Ishikawa (cell line): ENCODE measurements at regions not wholly inside any gene's neighbourhood (a gene's known extent, or its start where the extent isn't known, plus 50 kb on each side); places are given as distances from the start of the nearest gene placed in this dataset.

Experiments used
- CEBPB ChIP-seq: IDR thresholded peaks from 2 replicates; pipeline ENCODE4 v1.6.1; 2012
- CREB1 ChIP-seq: IDR thresholded peaks from 2 replicates; pipeline ENCODE4 v1.6.1; 2012; ENCODE audit warnings: low read depth
- EGR1 ChIP-seq: IDR thresholded peaks from 2 replicates; pipeline ENCODE4 v1.6.1; 2012
- EP300 ChIP-seq: IDR thresholded peaks from 2 replicates; pipeline ENCODE4 v1.6.1; 2012; ENCODE audit warnings: borderline replicate concordance
- FOXM1 ChIP-seq: IDR thresholded peaks from 2 replicates; pipeline ENCODE4 v1.6.1; 2012; ENCODE audit warnings: low read depth, borderline replicate concordance
- NFIC ChIP-seq: IDR thresholded peaks from 2 replicates; pipeline ENCODE4 v1.6.1; 2012
- RAD21 ChIP-seq: IDR thresholded peaks from 2 replicates; pipeline ENCODE4 v1.6.1; 2012; ENCODE audit warnings: low read depth
- TAF1 ChIP-seq: IDR thresholded peaks from 2 replicates; pipeline ENCODE4 v1.6.1; 2012; ENCODE audit warnings: low read depth, mild to moderate bottlenecking
- TCF12 ChIP-seq: IDR thresholded peaks from 2 replicates; pipeline ENCODE4 v1.6.1; 2012; ENCODE audit warnings: low read depth
- TEAD4 ChIP-seq: IDR thresholded peaks from 2 replicates; pipeline ENCODE4 v1.6.1; 2012
- YY1 ChIP-seq: IDR thresholded peaks from 2 replicates; pipeline ENCODE4 v1.6.1; 2012; ENCODE audit warnings: low read depth
- ZBTB7A ChIP-seq: IDR thresholded peaks from 2 replicates; pipeline ENCODE4 v1.6.1; 2012; ENCODE audit warnings: low read depth
- TF ChIP-seq, protein P1 (sequence below): IDR thresholded peaks from 2 replicates; pipeline ENCODE4 v1.6.1; 2012; ENCODE audit warnings: low read depth, mild to moderate bottlenecking
- TF ChIP-seq, protein P2 (sequence below): IDR thresholded peaks from 2 replicates; pipeline ENCODE4 v1.6.1; 2012
- TF ChIP-seq, protein P3 (sequence below): IDR thresholded peaks from 2 replicates; pipeline ENCODE4 v1.6.1; 2012

DNA sequence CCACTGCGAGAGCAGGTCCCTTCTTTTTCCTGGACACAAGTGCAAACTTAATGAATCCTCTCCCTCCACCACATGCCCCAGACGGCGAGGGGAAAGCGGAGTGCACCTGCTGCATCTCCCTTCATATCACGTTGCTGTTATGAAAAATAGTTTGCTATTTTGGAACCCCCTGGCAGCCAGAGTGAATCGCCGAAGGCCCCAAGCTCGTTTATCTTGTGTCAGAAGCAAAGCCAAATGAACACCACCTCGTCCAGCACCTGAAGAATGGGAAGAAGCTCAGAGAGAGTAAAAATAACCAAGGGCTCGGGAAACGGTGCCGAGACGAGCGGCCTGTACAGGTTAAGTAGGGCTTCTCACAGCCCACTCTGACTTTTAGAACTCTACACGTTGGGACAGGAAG is 394.6 kb upstream of the RORA start:
- TF ChIP-seq, protein P1, sequence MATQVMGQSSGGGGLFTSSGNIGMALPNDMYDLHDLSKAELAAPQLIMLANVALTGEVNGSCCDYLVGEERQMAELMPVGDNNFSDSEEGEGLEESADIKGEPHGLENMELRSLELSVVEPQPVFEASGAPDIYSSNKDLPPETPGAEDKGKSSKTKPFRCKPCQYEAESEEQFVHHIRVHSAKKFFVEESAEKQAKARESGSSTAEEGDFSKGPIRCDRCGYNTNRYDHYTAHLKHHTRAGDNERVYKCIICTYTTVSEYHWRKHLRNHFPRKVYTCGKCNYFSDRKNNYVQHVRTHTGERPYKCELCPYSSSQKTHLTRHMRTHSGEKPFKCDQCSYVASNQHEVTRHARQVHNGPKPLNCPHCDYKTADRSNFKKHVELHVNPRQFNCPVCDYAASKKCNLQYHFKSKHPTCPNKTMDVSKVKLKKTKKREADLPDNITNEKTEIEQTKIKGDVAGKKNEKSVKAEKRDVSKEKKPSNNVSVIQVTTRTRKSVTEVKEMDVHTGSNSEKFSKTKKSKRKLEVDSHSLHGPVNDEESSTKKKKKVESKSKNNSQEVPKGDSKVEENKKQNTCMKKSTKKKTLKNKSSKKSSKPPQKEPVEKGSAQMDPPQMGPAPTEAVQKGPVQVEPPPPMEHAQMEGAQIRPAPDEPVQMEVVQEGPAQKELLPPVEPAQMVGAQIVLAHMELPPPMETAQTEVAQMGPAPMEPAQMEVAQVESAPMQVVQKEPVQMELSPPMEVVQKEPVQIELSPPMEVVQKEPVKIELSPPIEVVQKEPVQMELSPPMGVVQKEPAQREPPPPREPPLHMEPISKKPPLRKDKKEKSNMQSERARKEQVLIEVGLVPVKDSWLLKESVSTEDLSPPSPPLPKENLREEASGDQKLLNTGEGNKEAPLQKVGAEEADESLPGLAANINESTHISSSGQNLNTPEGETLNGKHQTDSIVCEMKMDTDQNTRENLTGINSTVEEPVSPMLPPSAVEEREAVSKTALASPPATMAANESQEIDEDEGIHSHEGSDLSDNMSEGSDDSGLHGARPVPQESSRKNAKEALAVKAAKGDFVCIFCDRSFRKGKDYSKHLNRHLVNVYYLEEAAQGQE: no peak

DNA sequence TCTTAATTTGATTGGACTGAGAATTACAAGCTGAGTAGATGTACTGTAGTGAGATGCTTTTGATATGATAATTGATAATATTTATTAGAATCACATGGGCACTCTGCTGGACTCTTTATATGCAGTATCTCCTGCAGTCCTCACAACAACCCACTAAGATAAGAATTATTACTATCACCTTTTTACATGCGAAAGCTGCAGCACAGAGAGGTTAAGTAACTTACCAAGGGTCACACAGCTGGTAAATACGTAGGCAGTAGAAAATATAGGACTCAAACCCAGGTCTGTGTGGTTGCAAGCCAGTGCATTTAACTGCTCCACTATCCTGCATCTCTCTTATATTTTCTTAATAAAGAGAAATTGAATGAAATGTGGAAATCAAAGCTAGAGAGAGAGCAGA is 392.8 kb upstream of the RORA start:
- TF ChIP-seq EP300 (no peak), RAD21 (no peak), ZBTB7A (no peak), TEAD4 (no peak), TCF12 (no peak), NFIC (no peak), YY1 (no peak), TAF1 (no peak), EGR1 (no peak), CREB1 (no peak), CEBPB (no peak)
- TF ChIP-seq, protein P1: no peak
- TF ChIP-seq, protein P2, sequence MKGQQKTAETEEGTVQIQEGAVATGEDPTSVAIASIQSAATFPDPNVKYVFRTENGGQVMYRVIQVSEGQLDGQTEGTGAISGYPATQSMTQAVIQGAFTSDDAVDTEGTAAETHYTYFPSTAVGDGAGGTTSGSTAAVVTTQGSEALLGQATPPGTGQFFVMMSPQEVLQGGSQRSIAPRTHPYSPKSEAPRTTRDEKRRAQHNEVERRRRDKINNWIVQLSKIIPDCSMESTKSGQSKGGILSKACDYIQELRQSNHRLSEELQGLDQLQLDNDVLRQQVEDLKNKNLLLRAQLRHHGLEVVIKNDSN: no peak
- TF ChIP-seq, protein P3, sequence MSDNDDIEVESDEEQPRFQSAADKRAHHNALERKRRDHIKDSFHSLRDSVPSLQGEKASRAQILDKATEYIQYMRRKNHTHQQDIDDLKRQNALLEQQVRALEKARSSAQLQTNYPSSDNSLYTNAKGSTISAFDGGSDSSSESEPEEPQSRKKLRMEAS: no peak

DNA sequence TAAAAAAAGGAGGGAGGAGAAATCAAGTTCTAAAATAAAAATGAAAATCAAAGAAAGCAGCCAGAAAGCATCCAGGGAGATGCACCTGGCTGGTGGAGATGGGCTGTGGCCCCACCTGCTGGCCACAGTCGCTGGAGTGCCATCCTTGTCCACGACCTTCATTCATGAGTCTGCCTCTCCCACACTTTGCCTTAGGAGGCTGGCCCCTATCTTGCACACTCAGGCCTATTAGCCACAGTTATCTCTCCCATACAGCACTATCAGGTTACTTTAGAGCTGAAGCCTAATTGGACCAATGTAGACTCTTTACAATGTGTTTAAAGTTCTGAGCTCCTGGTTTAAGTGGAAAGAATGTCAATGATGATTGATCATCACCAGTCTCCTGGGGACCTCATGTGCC is 392.0 kb upstream of the RORA start:
- TF ChIP-seq CREB1: no peak
- peak; percentile 47 for TF ChIP-seq RAD21

DNA sequence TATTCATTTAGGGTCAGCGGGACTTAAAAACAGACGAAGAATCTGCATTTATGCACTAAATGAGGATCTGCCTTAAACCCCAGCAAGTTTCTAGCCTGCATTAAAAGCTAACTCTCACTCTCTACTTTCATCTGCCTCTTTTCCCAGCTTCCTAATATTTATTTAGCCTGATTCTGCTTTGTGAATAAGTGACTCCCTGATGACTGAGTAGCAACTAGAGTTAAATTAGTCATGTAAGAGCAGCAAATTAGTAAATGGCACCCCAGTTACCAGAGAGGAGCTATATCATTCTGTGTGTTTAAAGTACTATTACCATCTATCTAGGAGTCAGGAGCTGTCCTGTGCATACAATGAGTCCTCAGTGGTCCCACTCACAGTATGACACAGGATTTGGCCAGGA is 391.0 kb upstream of the RORA start:
- TF ChIP-seq, protein P1: no peak
- no peak for TF ChIP-seq RAD21
- no peak for TF ChIP-seq FOXM1
- no peak for TF ChIP-seq TAF1
- no peak for TF ChIP-seq EP300
- no peak for TF ChIP-seq ZBTB7A

DNA sequence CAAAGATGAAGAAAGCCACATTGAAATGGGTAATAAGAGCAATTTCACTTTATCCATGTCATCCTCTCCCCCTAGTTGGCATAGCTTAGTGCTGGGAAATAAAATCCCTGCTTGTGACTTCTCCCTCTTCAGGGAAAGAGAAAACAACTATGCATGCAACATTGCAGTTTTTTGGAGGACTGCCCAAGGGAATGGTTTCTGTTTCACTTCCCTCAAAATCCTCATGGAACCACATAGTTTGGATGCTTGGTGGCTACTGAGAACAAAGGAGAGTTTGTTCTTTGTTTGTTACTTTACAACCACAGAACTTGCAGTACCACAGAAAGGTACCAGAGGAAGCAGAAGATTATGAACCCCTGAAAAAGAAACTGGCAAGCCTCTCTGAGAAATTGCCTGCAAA is 384.6 kb upstream of the RORA start:
- TF ChIP-seq, protein P2: no peak
- TF ChIP-seq EP300 (no peak), TEAD4 (no peak), TCF12 (no peak), CEBPB (no peak)
- TF ChIP-seq, protein P3: no peak

DNA sequence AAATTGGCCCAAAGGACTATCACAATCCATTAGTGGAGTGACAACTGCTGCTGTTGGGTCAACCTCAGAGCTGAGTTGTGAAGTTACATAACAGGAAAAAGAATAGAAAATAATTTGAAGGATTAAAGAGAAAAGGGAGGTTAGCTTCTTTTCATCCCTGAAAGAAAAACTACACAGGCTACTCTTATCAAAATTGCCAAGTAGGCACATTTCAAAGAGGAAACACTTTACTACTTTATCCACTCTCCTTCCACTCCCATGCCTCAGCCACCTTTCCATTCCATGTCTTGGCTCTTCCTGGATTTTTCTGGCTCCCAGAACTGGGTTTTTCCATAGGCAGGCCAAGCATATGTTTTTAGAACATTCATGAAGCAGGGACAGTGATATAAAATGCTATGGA is 384.0 kb upstream of the RORA start:
- TF ChIP-seq CEBPB (no peak), RAD21 (no peak), ZBTB7A (no peak), TAF1 (no peak), YY1 (no peak), CREB1 (no peak), EGR1 (no peak), FOXM1 (no peak)
- TF ChIP-seq, protein P2: no peak
